ENCODE measurements at regions not wholly inside any gene's neighbourhood (a gene's known extent, or its start where the extent isn't known, plus 50 kb on each side); places are given as distances from the start of the nearest gene placed in this dataset.

DNA sequence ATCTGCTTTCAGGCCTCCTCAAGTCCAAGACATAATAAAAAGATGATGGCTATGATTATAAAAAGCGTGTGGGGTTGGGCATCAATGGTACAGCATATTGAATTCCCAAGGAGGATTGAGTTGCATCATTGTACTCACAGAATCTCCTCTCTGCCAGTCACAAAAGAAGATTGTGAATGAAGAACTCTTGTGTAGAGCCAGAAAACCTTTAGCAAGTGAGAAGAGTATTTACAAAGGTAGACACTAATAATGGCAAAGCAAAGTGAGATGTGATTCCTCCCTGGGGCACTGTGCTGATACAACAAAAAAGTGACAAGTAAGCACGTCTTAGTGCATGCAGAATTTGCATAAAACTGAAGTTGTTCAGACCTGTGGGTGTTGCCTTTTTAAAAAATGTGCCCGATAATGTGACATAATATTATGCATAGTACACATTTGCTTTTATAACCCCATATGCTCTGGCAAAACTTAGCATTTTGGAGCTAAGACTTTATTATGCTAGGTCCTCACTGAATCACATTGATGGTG lies 291.2 kb upstream of the TBC1D5 start (continued):
- TF ChIP-seq, protein P1, sequence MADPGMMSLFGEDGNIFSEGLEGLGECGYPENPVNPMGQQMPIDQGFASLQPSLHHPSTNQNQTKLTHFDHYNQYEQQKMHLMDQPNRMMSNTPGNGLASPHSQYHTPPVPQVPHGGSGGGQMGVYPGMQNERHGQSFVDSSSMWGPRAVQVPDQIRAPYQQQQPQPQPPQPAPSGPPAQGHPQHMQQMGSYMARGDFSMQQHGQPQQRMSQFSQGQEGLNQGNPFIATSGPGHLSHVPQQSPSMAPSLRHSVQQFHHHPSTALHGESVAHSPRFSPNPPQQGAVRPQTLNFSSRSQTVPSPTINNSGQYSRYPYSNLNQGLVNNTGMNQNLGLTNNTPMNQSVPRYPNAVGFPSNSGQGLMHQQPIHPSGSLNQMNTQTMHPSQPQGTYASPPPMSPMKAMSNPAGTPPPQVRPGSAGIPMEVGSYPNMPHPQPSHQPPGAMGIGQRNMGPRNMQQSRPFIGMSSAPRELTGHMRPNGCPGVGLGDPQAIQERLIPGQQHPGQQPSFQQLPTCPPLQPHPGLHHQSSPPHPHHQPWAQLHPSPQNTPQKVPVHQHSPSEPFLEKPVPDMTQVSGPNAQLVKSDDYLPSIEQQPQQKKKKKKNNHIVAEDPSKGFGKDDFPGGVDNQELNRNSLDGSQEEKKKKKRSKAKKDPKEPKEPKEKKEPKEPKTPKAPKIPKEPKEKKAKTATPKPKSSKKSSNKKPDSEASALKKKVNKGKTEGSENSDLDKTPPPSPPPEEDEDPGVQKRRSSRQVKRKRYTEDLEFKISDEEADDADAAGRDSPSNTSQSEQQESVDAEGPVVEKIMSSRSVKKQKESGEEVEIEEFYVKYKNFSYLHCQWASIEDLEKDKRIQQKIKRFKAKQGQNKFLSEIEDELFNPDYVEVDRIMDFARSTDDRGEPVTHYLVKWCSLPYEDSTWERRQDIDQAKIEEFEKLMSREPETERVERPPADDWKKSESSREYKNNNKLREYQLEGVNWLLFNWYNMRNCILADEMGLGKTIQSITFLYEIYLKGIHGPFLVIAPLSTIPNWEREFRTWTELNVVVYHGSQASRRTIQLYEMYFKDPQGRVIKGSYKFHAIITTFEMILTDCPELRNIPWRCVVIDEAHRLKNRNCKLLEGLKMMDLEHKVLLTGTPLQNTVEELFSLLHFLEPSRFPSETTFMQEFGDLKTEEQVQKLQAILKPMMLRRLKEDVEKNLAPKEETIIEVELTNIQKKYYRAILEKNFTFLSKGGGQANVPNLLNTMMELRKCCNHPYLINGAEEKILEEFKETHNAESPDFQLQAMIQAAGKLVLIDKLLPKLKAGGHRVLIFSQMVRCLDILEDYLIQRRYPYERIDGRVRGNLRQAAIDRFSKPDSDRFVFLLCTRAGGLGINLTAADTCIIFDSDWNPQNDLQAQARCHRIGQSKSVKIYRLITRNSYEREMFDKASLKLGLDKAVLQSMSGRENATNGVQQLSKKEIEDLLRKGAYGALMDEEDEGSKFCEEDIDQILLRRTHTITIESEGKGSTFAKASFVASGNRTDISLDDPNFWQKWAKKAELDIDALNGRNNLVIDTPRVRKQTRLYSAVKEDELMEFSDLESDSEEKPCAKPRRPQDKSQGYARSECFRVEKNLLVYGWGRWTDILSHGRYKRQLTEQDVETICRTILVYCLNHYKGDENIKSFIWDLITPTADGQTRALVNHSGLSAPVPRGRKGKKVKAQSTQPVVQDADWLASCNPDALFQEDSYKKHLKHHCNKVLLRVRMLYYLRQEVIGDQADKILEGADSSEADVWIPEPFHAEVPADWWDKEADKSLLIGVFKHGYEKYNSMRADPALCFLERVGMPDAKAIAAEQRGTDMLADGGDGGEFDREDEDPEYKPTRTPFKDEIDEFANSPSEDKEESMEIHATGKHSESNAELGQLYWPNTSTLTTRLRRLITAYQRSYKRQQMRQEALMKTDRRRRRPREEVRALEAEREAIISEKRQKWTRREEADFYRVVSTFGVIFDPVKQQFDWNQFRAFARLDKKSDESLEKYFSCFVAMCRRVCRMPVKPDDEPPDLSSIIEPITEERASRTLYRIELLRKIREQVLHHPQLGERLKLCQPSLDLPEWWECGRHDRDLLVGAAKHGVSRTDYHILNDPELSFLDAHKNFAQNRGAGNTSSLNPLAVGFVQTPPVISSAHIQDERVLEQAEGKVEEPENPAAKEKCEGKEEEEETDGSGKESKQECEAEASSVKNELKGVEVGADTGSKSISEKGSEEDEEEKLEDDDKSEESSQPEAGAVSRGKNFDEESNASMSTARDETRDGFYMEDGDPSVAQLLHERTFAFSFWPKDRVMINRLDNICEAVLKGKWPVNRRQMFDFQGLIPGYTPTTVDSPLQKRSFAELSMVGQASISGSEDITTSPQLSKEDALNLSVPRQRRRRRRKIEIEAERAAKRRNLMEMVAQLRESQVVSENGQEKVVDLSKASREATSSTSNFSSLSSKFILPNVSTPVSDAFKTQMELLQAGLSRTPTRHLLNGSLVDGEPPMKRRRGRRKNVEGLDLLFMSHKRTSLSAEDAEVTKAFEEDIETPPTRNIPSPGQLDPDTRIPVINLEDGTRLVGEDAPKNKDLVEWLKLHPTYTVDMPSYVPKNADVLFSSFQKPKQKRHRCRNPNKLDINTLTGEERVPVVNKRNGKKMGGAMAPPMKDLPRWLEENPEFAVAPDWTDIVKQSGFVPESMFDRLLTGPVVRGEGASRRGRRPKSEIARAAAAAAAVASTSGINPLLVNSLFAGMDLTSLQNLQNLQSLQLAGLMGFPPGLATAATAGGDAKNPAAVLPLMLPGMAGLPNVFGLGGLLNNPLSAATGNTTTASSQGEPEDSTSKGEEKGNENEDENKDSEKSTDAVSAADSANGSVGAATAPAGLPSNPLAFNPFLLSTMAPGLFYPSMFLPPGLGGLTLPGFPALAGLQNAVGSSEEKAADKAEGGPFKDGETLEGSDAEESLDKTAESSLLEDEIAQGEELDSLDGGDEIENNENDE (IDR thresholded peaks at IDR 0.05; ENCODE audit: insufficient replicate concordance, low read length), result no peak
- TF ChIP-seq RFX5 (IDR thresholded peaks at IDR 0.05; ENCODE audit: borderline replicate concordance, low read depth, low read length), result no peak

Measured in H1 (cell line).